HepG2 (cell line): ENCODE measurements at regions not wholly inside any gene's neighbourhood (a gene's known extent, or its start where the extent isn't known, plus 50 kb on each side); places are given as distances from the start of the nearest gene placed in this dataset.

Experiments
- ATAC-seq: fragments of 200-7000 bp; cut with Tn5 transposase; 3 replicates; pipeline ENCODE4 v1.9.1; 2020; ENCODE audit warnings: mild to moderate bottlenecking, moderate library complexity
- BruUV-seq: library from RNA; stranded (reverse); fragments of 400-500 nt; replicated peaks from 2 replicates; lab custom pipeline; 2021; lab: Mats Ljungman, UMichigan
- CTCF ChIA-PET: fragments of 300-600 bp; formaldehyde crosslinking; extraction: SDS; loops from one replicate; lab custom pipeline; 2021; ENCODE audit warnings: low total read pairs, inconsistent platforms, low intra/inter-chr PET ratio; lab: Yijun Ruan, JAX
- POLR2A ChIA-PET: fragments of 350-600 bp; sonication (Branson Sonifier 250); formaldehyde crosslinking; loops from one replicate; lab custom pipeline; 2020; ENCODE audit warnings: antibody characterized with exemption, inconsistent platforms; lab: Yijun Ruan, JAX
- DNase-seq: peaks from one replicate; pipeline ENCODE4 v3.0.0-alpha.2; 2015; ENCODE audit warnings: low spot score
- FAIRE-seq: peaks from 3 replicates; lab custom pipeline; 2011; peaks lifted over from hg19 to GRCh38; lab: Jason Lieb, UNC
- H2AFZ ChIP-seq: one replicate; pipeline ENCODE4 v1.6.1; 2011; ENCODE audit warnings: low read length, inconsistent platforms
- H3K27ac ChIP-seq: fragments of 300-600 bp; 3 replicates; pipeline ENCODE4 v1.8.0; 2011; ENCODE audit warnings: mixed run types, mild to moderate bottlenecking, mixed read lengths, low read length, inconsistent platforms; ENCODE audit not compliant: insufficient read depth; ENCODE audit errors: extremely low read length
- H3K27me3 ChIP-seq, 2 experiments: fragments of 200-600 bp in 1 of 2; 2 replicates in 1 of 2; 3 replicates in 1 of 2; pipeline versions ENCODE4 v1.6.0 to v1.8.0; 2011; ENCODE audit warnings: low read length in 2 of 2, mild to moderate bottlenecking in 2 of 2, moderate library complexity in 2 of 2, inconsistent platforms in 1 of 2; ENCODE audit not compliant: insufficient read depth in 2 of 2, control insufficient read depth in 1 of 2
- H3K36me3 ChIP-seq, 2 experiments: fragments of 200-600 bp in 1 of 2; replicated peaks in 1 of 2; 2 replicates in 1 of 2; 3 replicates in 1 of 2; pipeline versions ENCODE4 v1.5.1 to v1.8.0; 2011; ENCODE audit warnings: low read length in 2 of 2, inconsistent platforms in 1 of 2; ENCODE audit not compliant: insufficient read depth in 2 of 2, control insufficient read depth in 1 of 2
- H3K4me1 ChIP-seq: 2 replicates; pipeline ENCODE4 v1.5.1; 2012; ENCODE audit warnings: low read length, inconsistent platforms; ENCODE audit not compliant: insufficient read depth
- H3K4me2 ChIP-seq: 2 replicates; pipeline ENCODE4 v1.6.0; 2011; ENCODE audit warnings: low read depth, low read length, inconsistent platforms
- H3K4me3 ChIP-seq, 3 experiments: fragments of 200-600 bp in 1 of 3; sonication (generic), shearing (Covaris generic) in 1 of 3; replicated peaks in 1 of 3; 2 replicates each; pipeline ENCODE4 v1.5.1; 2011 to 2016; ENCODE audit warnings: low read length in 3 of 3, inconsistent platforms in 2 of 3, low read depth in 2 of 3, mild to moderate bottlenecking in 2 of 3, control low read depth in 1 of 3, mixed read lengths in 1 of 3; ENCODE audit not compliant: insufficient read depth in 1 of 3
- H3K79me2 ChIP-seq: one replicate; pipeline ENCODE4 v1.6.1; 2011; ENCODE audit warnings: low read length, inconsistent platforms; ENCODE audit not compliant: insufficient read depth
- H3K9ac ChIP-seq: 2 replicates; pipeline ENCODE4 v1.6.0; 2011; ENCODE audit warnings: mild to moderate bottlenecking, low read depth, low read length, inconsistent platforms; ENCODE audit not compliant: insufficient read depth
- H3K9me3 ChIP-seq: 2 replicates; pipeline ENCODE4 v1.5.1; 2012; ENCODE audit warnings: mild to moderate bottlenecking, low read length
- H4K20me1 ChIP-seq: 2 replicates; pipeline ENCODE4 v1.6.0; 2011; ENCODE audit warnings: inconsistent platforms, mild to moderate bottlenecking, low read length, moderate library complexity; ENCODE audit not compliant: insufficient read depth
- DNMT3B ChIP-seq: conservative IDR thresholded peaks from 2 replicates; pipeline ENCODE4 v1.6.1; 2016; ENCODE audit warnings: missing biosample characterization, control low read depth
- DRAP1 ChIP-seq: IDR thresholded peaks from 2 replicates; pipeline ENCODE4 v1.6.1; 2016; ENCODE audit warnings: missing genetic modification reagents, missing compliant biosample characterization
- KIAA2018 ChIP-seq: sonication (generic); formaldehyde crosslinking; IDR thresholded peaks from 2 replicates; pipeline ENCODE4 v1.5.0; 2020; ENCODE audit warnings: mild to moderate bottlenecking, missing genetic modification reagents, borderline replicate concordance
- MBNL3 ChIP-seq: fragments of 250-450 bp; sonication (Bioruptor Pico); conservative IDR thresholded peaks from 2 replicates; pipeline ENCODE4 v1.8.0; 2022; ENCODE audit warnings: mild to moderate bottlenecking, inconsistent platforms
- SKIL ChIP-seq: sonication (generic); formaldehyde crosslinking; IDR thresholded peaks from 2 replicates; pipeline ENCODE4 v1.8.0; 2022; ENCODE audit warnings: missing genetic modification reagents, mild to moderate bottlenecking, moderate library complexity, borderline replicate concordance
- WGBS: methylation state at CpG from one replicate; pipeline ENCODE4 v1.1.6; 2017; ENCODE audit warnings: low lambda C conversion rate; 5-methylcytosine and 5-hydroxymethylcytosine counted together
- in situ Hi-C: cut with HindIII; loops from 2 replicates; pipeline ENCODE4 v1.10.0; 2017; ENCODE audit warnings: low pct_unique_long_range_greater_than_20kb; ENCODE audit not compliant: extremely low pct_ligation_motif_present
- intact Hi-C: fragments of 100-400 bp; cut with micrococcal nuclease; formaldehyde crosslinking; loops from one replicate; pipeline ENCODE4 v1.10.0; 2022; ENCODE audit not compliant: unreplicated experiment

- intact Hi-C loops = no loop called here
- Histone ChIP-seq H2AFZ (no peak overlapping the region), H3K9ac (no peak overlapping the region), H3K27me3 (no peaks in the 10 kb centered on the region), H3K36me3 (no peaks in the 10 kb centered on the region), H3K9me3 (no peaks in the 10 kb centered on the region), H3K4me2 (no peak overlapping the region), H3K4me1 (no peaks in the 10 kb centered on the region), H3K79me2 (no peaks in the 10 kb centered on the region), H3K4me3 (no peak overlapping the region), H4K20me1 (no peaks in the 10 kb centered on the region), H3K27ac (no peak overlapping the region)
- FAIRE-seq (no peak), ATAC-seq (no peak), DNase-seq (no peak)
- no TSS peak for BruUV-seq
- ChIA-PET POLR2A (no interaction called here), CTCF (no interaction called here)
- TF ChIP-seq KIAA2018 (CRISPR knock-in tag) (no peak), DRAP1 (CRISPR knock-in tag) (no peak), MBNL3 (no peak), SKIL (CRISPR knock-in tag) (no peak), DNMT3B (CRISPR knock-in tag) (no peak)
- WGBS = 4% methylated on average over 4 of the region's 4 CpGs
- in situ Hi-C loops = no loop called here
Observed at GRCh38 chr18:41657189-41657588, 297.8 kb upstream of the PIK3C3 start.
